Transverse colon (tissue), 4 donors: ENCODE measurements at regions not wholly inside any gene's neighbourhood (a gene's known extent, or its start where the extent isn't known, plus 50 kb on each side); places are given as distances from the start of the nearest gene placed in this dataset.

Experiments
- DNase-seq: peaks from one replicate; pipeline ENCODE4 v3.0.0-alpha.2; 2019
- H3K27ac ChIP-seq, 4 donors: fragments of 200-600 bp; sonication (generic); 2 replicates each; pipeline ENCODE4 v1.5.1; 2016 to 2018; ENCODE audit warnings: inconsistent platforms in 4 of 4
- H3K27me3 ChIP-seq: fragments of 200-600 bp; sonication (generic); 2 replicates; pipeline ENCODE4 v1.5.1; 2017; ENCODE audit warnings: inconsistent platforms
- H3K36me3 ChIP-seq, 4 donors: fragments of 200-600 bp; sonication (generic); 2 replicates each; pipeline ENCODE4 v1.5.1; 2017 to 2019; ENCODE audit warnings: inconsistent platforms in 4 of 4
- H3K4me1 ChIP-seq, 4 donors: fragments of 200-600 bp; sonication (generic); 2 replicates each; pipeline ENCODE4 v1.5.1; 2017 to 2020; ENCODE audit warnings: inconsistent platforms in 4 of 4
- H3K4me3 ChIP-seq, 4 donors: fragments of 200-600 bp; sonication (generic); 1 replicate in 1 of 4; 2 replicates in 3 of 4; pipeline versions ENCODE4 v1.5.1 to v1.6.1; 2017 to 2019; ENCODE audit warnings: inconsistent platforms in 4 of 4
- H3K9me3 ChIP-seq, 2 donors: fragments of 200-600 bp; sonication (generic); 2 replicates each; pipeline ENCODE4 v1.5.1; 2017 to 2019; ENCODE audit warnings: inconsistent platforms in 2 of 2
- EP300 ChIP-seq: sonication (generic); formaldehyde crosslinking; IDR thresholded peaks from one replicate; pipeline ENCODE4 v1.6.1; 2017; ENCODE audit warnings: antibody characterized with exemption, low read depth
- POLR2A ChIP-seq: fragments of 450-650 bp; IDR thresholded peaks from one replicate; pipeline ENCODE4 v1.6.1; 2016; ENCODE audit warnings: antibody characterized with exemption, mild to moderate bottlenecking, moderate library complexity
- POLR2AphosphoS5 ChIP-seq, 3 donors: sonication (generic); formaldehyde crosslinking; IDR thresholded peaks; one replicate each; pipeline ENCODE4 v1.6.1; 2016; ENCODE audit warnings: antibody characterized with exemption in 3 of 3
- WGBS, 2 donors: methylation state at CpG; one replicate each; pipeline ENCODE4 v1.1.5; 2018; ENCODE audit warnings: low coverage in 1 of 2; 5-methylcytosine and 5-hydroxymethylcytosine counted together
- in situ Hi-C, 4 donors: fragments of 200-750 bp; cut with MboI; loops; one replicate each; pipeline versions ENCODE4 v1.15.0 to v1.15.1; 2017; ENCODE audit warnings: low sequenced_read_pairs in 3 of 4, low pct_ligation_motif_present in 1 of 4, low pct_unique_long_range_greater_than_20kb in 1 of 4
- intact Hi-C: fragments of 100-400 bp; cut with DNase I; formaldehyde crosslinking; loops from one replicate; pipeline ENCODE4 v1.15.1; 2023; ENCODE audit warnings: low total_unique reads
- TF ChIP-seq, protein P1 (sequence below), 5 experiments: fragments of 200-600 bp in 3 of 5; fragments of 450-650 bp in 2 of 5; sonication (generic) in 3 of 5; IDR thresholded peaks; 1 replicate in 2 of 5; 2 replicates in 3 of 5; pipeline ENCODE4 v1.5.1; 2016 to 2017; ENCODE audit warnings: antibody characterized with exemption in 5 of 5, inconsistent platforms in 3 of 5, mild to moderate bottlenecking in 2 of 5, moderate library complexity in 1 of 5

DNA sequence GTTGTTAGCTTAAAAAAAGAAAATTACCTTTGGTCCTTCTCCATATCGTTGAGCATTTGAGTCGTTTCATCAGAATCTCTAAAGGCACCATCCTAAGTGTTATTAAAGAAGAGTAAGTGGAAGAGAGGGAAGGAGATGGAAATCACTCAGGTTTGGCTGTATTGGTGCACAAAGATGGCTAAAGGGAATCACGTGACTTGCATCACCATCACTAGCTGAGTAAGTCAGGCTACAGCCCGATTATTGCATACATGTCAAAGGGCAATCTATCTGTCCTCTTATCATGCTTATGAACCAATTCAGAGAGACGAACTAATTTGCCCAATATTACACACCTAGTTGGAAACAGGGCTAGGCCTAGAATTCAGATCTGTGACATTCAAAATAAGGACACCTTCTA is 137.6 kb downstream of the CMPK2 start:
- H3K4me3 ChIP-seq = no peak overlapping the region
- TF ChIP-seq POLR2AphosphoS5 (IDR thresholded peaks at IDR 0.05) (no peak), EP300 (no peak), POLR2A (no peak)
- TF ChIP-seq, protein P1, sequence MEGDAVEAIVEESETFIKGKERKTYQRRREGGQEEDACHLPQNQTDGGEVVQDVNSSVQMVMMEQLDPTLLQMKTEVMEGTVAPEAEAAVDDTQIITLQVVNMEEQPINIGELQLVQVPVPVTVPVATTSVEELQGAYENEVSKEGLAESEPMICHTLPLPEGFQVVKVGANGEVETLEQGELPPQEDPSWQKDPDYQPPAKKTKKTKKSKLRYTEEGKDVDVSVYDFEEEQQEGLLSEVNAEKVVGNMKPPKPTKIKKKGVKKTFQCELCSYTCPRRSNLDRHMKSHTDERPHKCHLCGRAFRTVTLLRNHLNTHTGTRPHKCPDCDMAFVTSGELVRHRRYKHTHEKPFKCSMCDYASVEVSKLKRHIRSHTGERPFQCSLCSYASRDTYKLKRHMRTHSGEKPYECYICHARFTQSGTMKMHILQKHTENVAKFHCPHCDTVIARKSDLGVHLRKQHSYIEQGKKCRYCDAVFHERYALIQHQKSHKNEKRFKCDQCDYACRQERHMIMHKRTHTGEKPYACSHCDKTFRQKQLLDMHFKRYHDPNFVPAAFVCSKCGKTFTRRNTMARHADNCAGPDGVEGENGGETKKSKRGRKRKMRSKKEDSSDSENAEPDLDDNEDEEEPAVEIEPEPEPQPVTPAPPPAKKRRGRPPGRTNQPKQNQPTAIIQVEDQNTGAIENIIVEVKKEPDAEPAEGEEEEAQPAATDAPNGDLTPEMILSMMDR (IDR thresholded peaks at IDR 0.05) = no peak
- no peak overlapping the region for H3K27ac ChIP-seq
- H3K36me3 ChIP-seq = no peaks in the 10 kb centered on the region
- no peaks in the 10 kb centered on the region for H3K9me3 ChIP-seq
- H3K4me1 ChIP-seq = no peaks in the 10 kb centered on the region
- H3K27me3 ChIP-seq = no peaks in the 10 kb centered on the region
- in situ Hi-C loops (no loop called here), intact Hi-C loops (no loop called here)
- DNase-seq = no peak
- WGBS, 2 donors = 70 to 73% methylated on average over 5 of the region's 5 CpGs

DNA sequence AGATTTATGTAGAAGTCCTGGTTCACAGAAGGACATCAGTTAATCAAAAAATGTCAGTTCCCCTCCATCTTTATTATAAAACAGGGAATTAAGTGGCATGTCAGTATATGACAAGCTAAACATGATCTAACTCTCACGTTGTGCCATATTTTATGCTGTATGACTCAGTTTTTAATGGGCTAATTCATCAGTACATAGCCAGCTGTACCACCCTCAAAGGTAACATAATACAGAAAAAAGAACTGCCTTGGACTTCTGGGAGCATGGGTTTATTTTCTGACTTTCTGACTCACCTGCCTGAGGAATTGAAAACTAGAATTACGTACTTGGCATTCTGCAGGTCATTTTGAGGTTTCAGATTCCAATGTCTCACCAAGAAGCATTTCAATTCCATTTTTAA is 135.7 kb downstream of the CMPK2 start:
- H3K9me3 ChIP-seq = no peaks in the 10 kb centered on the region
- in situ Hi-C loops (no loop called here), intact Hi-C loops (no loop called here)
- no peaks in the 10 kb centered on the region for H3K4me1 ChIP-seq
- no peaks in the 10 kb centered on the region for H3K36me3 ChIP-seq
- no peaks in the 10 kb centered on the region for H3K27me3 ChIP-seq
- TF ChIP-seq, protein P1 (IDR thresholded peaks at IDR 0.05) = no peak
- TF ChIP-seq POLR2A (no peak), EP300 (no peak), POLR2AphosphoS5 (IDR thresholded peaks at IDR 0.05) (no peak)
- no peak overlapping the region for H3K4me3 ChIP-seq
- no peak overlapping the region for H3K27ac ChIP-seq
- 68 to 73% methylated on average over 2 of the region's 2 CpGs for WGBS, 2 donors
- DNase-seq = no peak

DNA sequence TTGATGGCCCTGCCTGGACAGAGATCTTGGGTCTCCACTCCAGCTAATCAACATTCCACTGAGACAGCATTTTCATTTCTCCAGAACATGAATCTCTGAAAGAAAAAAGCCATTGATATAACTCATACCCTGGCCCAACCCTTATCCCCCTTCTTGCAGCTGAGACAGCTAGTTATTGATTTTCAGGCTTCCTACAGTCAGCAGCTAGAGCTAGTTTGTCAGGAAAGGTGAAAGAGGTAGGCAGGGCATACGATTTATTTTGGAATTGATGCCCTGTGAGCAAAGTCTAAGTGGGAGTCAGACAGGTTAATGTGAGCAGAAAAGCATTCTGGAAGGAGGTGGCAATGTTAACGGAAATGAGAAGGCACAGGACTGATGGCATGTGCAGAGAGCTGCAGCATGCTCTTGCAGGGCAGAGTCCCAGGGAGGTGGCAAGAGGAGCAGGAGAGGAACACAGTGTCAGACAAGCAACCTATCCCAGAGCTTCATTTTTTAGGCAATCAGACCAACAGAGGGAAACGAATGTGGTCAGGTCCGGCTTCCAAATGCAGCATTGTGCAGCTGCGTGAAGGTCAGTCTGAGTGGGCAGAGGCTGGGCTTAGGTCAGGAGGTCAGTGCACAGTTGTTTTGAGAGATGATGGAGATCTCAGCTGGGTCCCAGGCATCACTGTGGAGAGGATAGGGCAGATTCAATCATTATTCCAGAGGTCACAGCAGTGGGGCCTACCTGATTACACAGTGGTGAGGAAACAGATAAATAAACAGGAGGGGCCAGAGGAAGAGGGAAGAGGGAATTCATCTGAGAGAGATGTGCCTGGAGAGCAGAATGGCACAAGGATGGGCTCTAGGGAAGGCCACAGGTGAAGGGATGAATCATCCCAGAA is 134.8 kb downstream of the CMPK2 start:
- H3K27ac ChIP-seq = no peak overlapping the region
- no peaks in the 10 kb centered on the region for H3K36me3 ChIP-seq
- H3K27me3 ChIP-seq = no peaks in the 10 kb centered on the region
- intact Hi-C loops = no loop called here
- H3K4me3 ChIP-seq = no peak overlapping the region
- 63 to 67% methylated on average over 1 to 5 of the region's 5 CpGs for WGBS, 2 donors
- in situ Hi-C loops = no loop called here
- no peaks in the 10 kb centered on the region for H3K4me1 ChIP-seq
- no peak for TF ChIP-seq POLR2A
- TF ChIP-seq, protein P1 (IDR thresholded peaks at IDR 0.05) = no peak
- no peak for TF ChIP-seq EP300
- no peak for TF ChIP-seq POLR2AphosphoS5 (IDR thresholded peaks at IDR 0.05)
- no peaks in the 10 kb centered on the region for H3K9me3 ChIP-seq
- DNase-seq = no peak

DNA sequence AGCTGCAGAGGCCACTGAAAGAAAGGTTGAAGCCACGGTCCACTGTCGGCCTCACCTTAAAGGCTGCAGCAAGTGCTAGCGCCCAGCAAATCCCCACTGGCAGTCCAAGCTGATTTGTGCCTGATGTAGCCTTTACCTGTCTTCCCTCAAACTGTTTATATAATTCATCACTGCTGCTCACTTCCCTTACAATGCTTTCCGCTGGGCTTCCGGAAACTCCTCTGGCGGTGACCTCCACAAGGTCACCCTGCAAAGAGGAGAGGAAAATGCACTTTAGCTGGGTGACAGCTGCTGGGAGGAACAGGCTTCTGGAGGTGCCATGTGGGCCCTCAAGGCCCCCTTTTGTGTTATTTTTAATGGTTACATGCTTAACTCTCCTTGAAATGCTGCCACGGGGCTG is 126.2 kb downstream of the CMPK2 start:
- intact Hi-C loops = no loop called here
- in situ Hi-C loops = no loop called here
- DNase-seq = no peak
- TF ChIP-seq, protein P1 (IDR thresholded peaks at IDR 0.05) = no peak
- TF ChIP-seq POLR2AphosphoS5 (IDR thresholded peaks at IDR 0.05) (no peak), POLR2A (no peak), EP300 (no peak)
- H3K36me3 ChIP-seq = no peaks in the 10 kb centered on the region
- H3K4me3 ChIP-seq = no peak overlapping the region
- 86 to 91% methylated on average over 3 to 7 of the region's 7 CpGs for WGBS, 2 donors
- H3K27me3 ChIP-seq = no peaks in the 10 kb centered on the region
- H3K9me3 ChIP-seq = no peaks in the 10 kb centered on the region
- no peaks in the 10 kb centered on the region for H3K4me1 ChIP-seq
- no peak overlapping the region for H3K27ac ChIP-seq
